IMR-90 (cell line): ENCODE measurements at regions not wholly inside any gene's neighbourhood (a gene's known extent, or its start where the extent isn't known, plus 50 kb on each side); places are given as distances from the start of the nearest gene placed in this dataset.

Experiments
- ATAC-seq: fragments of 200-7000 bp; cut with Tn5 transposase; 2 replicates; pipeline ENCODE4 v1.9.1; 2020; ENCODE audit warnings: low read depth, mild to moderate bottlenecking, moderate library complexity
- BruUV-seq: library from RNA; stranded (reverse); fragments of 400-500 nt; replicated peaks from 2 replicates; lab custom pipeline; 2021; lab: Mats Ljungman, UMichigan
- CTCF ChIA-PET: fragments of 300-600 bp; formaldehyde crosslinking; extraction: SDS; loops from one replicate; lab custom pipeline; 2021; ENCODE audit warnings: antibody characterized with exemption; lab: Yijun Ruan, JAX
- POLR2A ChIA-PET: fragments of 300-600 bp; sonication (Branson Sonifier 250); formaldehyde crosslinking; loops from one replicate; lab custom pipeline; 2022; ENCODE audit warnings: antibody characterized with exemption; ENCODE audit not compliant: unreplicated experiment; lab: Charles Lee
- DNase-seq: peaks from one replicate; pipeline ENCODE4 v3.0.0; 2013
- H2AFZ ChIP-seq: replicated peaks from 2 replicates; pipeline ENCODE3; 2013; ENCODE audit warnings: low read length, mild to moderate bottlenecking; ENCODE audit not compliant: poor library complexity
- H2AK5ac ChIP-seq: 2 replicates; pipeline ENCODE4 v1.6.1; 2013; ENCODE audit warnings: low read depth, low read length, inconsistent platforms
- H2AK9ac ChIP-seq: replicated peaks from 2 replicates; pipeline ENCODE3; 2013; ENCODE audit warnings: mild to moderate bottlenecking, low read depth, low read length, moderate library complexity; ENCODE audit not compliant: poor library complexity
- H2BK120ac ChIP-seq: 2 replicates; pipeline ENCODE4 v1.6.1; 2013; ENCODE audit warnings: low read depth, low read length, inconsistent platforms
- H2BK15ac ChIP-seq: 3 replicates; pipeline ENCODE4 v1.6.1; 2013; ENCODE audit warnings: low read depth, low read length, inconsistent platforms
- H2BK20ac ChIP-seq: 2 replicates; pipeline ENCODE4 v1.6.1; 2013; ENCODE audit warnings: low read depth, mild to moderate bottlenecking, inconsistent platforms, low read length, moderate library complexity
- H2BK5ac ChIP-seq: 2 replicates; pipeline ENCODE4 v1.6.1; 2013; ENCODE audit warnings: mild to moderate bottlenecking, low read depth, low read length, inconsistent platforms; ENCODE audit not compliant: poor library complexity, severe bottlenecking
- H3K14ac ChIP-seq: replicated peaks from 2 replicates; pipeline ENCODE4 v1.6.1; 2013; ENCODE audit warnings: low read depth, low read length, inconsistent platforms
- H3K18ac ChIP-seq: 2 replicates; pipeline ENCODE4 v1.6.1; 2013; ENCODE audit warnings: low read depth, low read length, control low read depth
- H3K23ac ChIP-seq: 2 replicates; pipeline ENCODE4 v1.6.1; 2013; ENCODE audit warnings: low read depth, low read length, inconsistent platforms
- H3K27ac ChIP-seq: 2 replicates; pipeline ENCODE4 v1.5.1; 2013; ENCODE audit warnings: mild to moderate bottlenecking, control low read depth, low read length; ENCODE audit not compliant: insufficient read depth
- H3K27me3 ChIP-seq: 2 replicates; pipeline ENCODE4 v1.6.1; 2013; ENCODE audit warnings: low read length; ENCODE audit not compliant: control insufficient read depth, insufficient read depth
- H3K36me3 ChIP-seq: 2 replicates; pipeline ENCODE4 v1.6.1; 2013; ENCODE audit warnings: low read length, mixed read lengths; ENCODE audit not compliant: control insufficient read depth, insufficient read depth
- H3K4ac ChIP-seq: 2 replicates; pipeline ENCODE4 v1.6.1; 2013; ENCODE audit warnings: low read depth, low read length, inconsistent platforms
- H3K4me1 ChIP-seq: 2 replicates; pipeline ENCODE4 v1.6.1; 2013; ENCODE audit warnings: low read length, mixed read lengths; ENCODE audit not compliant: control insufficient read depth, insufficient read depth
- H3K4me2 ChIP-seq: 2 replicates; pipeline ENCODE4 v1.6.1; 2013; ENCODE audit warnings: low read depth, mild to moderate bottlenecking, control low read depth, low read length, moderate library complexity
- H3K4me3 ChIP-seq: 2 replicates; pipeline ENCODE4 v1.5.1; 2013; ENCODE audit warnings: low read depth, mild to moderate bottlenecking, control low read depth, low read length, moderate library complexity; ENCODE audit not compliant: insufficient read depth
- H3K56ac ChIP-seq: 2 replicates; pipeline ENCODE4 v1.6.1; 2013; ENCODE audit warnings: low read length, inconsistent platforms; ENCODE audit not compliant: insufficient read depth; ENCODE audit errors: extremely low read depth
- H3K79me1 ChIP-seq, 2 experiments: 2 replicates each; pipeline ENCODE4 v1.6.1; 2013; ENCODE audit warnings: low read length in 2 of 2, inconsistent platforms in 1 of 2, low read depth in 1 of 2
- H3K9ac ChIP-seq: 2 replicates; pipeline ENCODE4 v1.6.1; 2013; ENCODE audit warnings: low read depth, low read length, control low read depth
- H3K9me1 ChIP-seq: 2 replicates; pipeline ENCODE4 v1.6.1; 2013; ENCODE audit warnings: low read length, inconsistent platforms; ENCODE audit not compliant: insufficient read depth
- H3K9me3 ChIP-seq: 2 replicates; pipeline ENCODE4 v1.6.1; 2013; ENCODE audit warnings: low read length; ENCODE audit not compliant: control insufficient read depth, insufficient read depth
- H4K20me1 ChIP-seq: 2 replicates; pipeline ENCODE4 v1.6.1; 2013; ENCODE audit warnings: low read length, inconsistent platforms; ENCODE audit not compliant: insufficient read depth
- H4K5ac ChIP-seq: 2 replicates; pipeline ENCODE4 v1.6.1; 2013; ENCODE audit warnings: mild to moderate bottlenecking, low read depth, low read length, control low read depth
- H4K8ac ChIP-seq, 2 experiments: 2 replicates each; pipeline ENCODE4 v1.6.1; 2013; ENCODE audit warnings: low read depth in 2 of 2, low read length in 2 of 2, control low read depth in 1 of 2, inconsistent platforms in 1 of 2
- H4K91ac ChIP-seq: 2 replicates; pipeline ENCODE4 v1.6.1; 2013; ENCODE audit warnings: low read depth, low read length, inconsistent platforms; ENCODE audit not compliant: insufficient read depth
- BHLHE40 ChIP-seq: fragments of 150-350 bp; IDR thresholded peaks from 2 replicates; pipeline ENCODE4 v1.6.1; 2016; ENCODE audit warnings: mild to moderate bottlenecking, low read depth, low read length
- CEBPB ChIP-seq: IDR thresholded peaks from 2 replicates; pipeline ENCODE4 v1.6.1; 2012; ENCODE audit warnings: low read depth, low read length, improper control_type of control experiment
- CHD1 ChIP-seq: IDR thresholded peaks from 2 replicates; pipeline ENCODE4 v1.6.1; 2012; ENCODE audit warnings: low read depth, low read length, improper control_type of control experiment
- FOS ChIP-seq: fragments of 150-350 bp; IDR thresholded peaks from 2 replicates; pipeline ENCODE4 v1.6.1; 2016; ENCODE audit warnings: low read depth, low read length
- MAFK ChIP-seq: IDR thresholded peaks from 2 replicates; pipeline ENCODE4 v1.6.1; 2012; ENCODE audit warnings: low read depth, low read length, improper control_type of control experiment
- MXI1 ChIP-seq: IDR thresholded peaks from 2 replicates; pipeline ENCODE4 v1.6.1; 2012; ENCODE audit warnings: low read depth, mild to moderate bottlenecking, low read length, moderate library complexity, borderline replicate concordance
- NFE2L2 ChIP-seq: fragments of 150-350 bp; IDR thresholded peaks from 2 replicates; pipeline ENCODE4 v1.6.1; 2016; ENCODE audit warnings: low read depth, mild to moderate bottlenecking, low read length
- POLR2A ChIP-seq: IDR thresholded peaks from 2 replicates; pipeline ENCODE4 v1.6.1; 2012; ENCODE audit warnings: mild to moderate bottlenecking, low read depth, low read length
- RAD21 ChIP-seq: IDR thresholded peaks from 2 replicates; pipeline ENCODE4 v1.6.1; 2012; ENCODE audit warnings: low read length, improper control_type of control experiment
- RCOR1 ChIP-seq: IDR thresholded peaks from 2 replicates; pipeline ENCODE4 v1.6.1; 2012; ENCODE audit warnings: mild to moderate bottlenecking, low read length, improper control_type of control experiment; ENCODE audit not compliant: insufficient replicate concordance
- SMC3 ChIP-seq: fragments of 150-350 bp; IDR thresholded peaks from 2 replicates; pipeline ENCODE4 v1.6.1; 2016; ENCODE audit warnings: low read depth, mild to moderate bottlenecking, antibody characterized with exemption, low read length, moderate library complexity
- WGBS, 2 experiments: methylation state at CpG; one replicate each; pipeline versions ENCODE4 v1.1.5 to v1.1.7; 2013; ENCODE audit warnings: missing lambda C conversion rate in 2 of 2; ENCODE audit not compliant: insufficient read length in 1 of 2; ENCODE audit errors: extremely low coverage in 2 of 2; 5-methylcytosine and 5-hydroxymethylcytosine counted together
- dilution Hi-C: fragments of 300-500 bp; cut with HindIII; formaldehyde crosslinking; loops from one replicate; pipeline ENCODE4 v1.14.3; 2018; ENCODE audit warnings: low sequenced_read_pairs; ENCODE audit not compliant: unreplicated experiment
- in situ Hi-C: fragments of 300-500 bp; cut with MboI; formaldehyde crosslinking; loops from 3 replicates; pipeline ENCODE4 v1.14.3; 2019; ENCODE audit warnings: low sequenced_read_pairs, inconsistent platforms, mixed read lengths
- intact Hi-C: fragments of 100-400 bp; cut with micrococcal nuclease; formaldehyde crosslinking; loops from 2 replicates; pipeline ENCODE4 v1.10.0; 2022
- TF ChIP-seq, protein P1 (sequence below): fragments of 150-350 bp; IDR thresholded peaks from 2 replicates; pipeline ENCODE4 v1.6.1; 2017; ENCODE audit warnings: mild to moderate bottlenecking, antibody characterized with exemption, low read length, low read depth
- TF ChIP-seq, protein P2 (sequence below): conservative IDR thresholded peaks from 2 replicates; pipeline ENCODE4 v1.5.1; 2012; ENCODE audit warnings: mild to moderate bottlenecking, low read depth, low read length, improper control_type of control experiment
- TF ChIP-seq, protein P3 (sequence below): fragments of 150-350 bp; IDR thresholded peaks from 2 replicates; pipeline ENCODE4 v1.6.1; 2016; ENCODE audit warnings: low read depth, mild to moderate bottlenecking, low read length, moderate library complexity, borderline replicate concordance

DNA sequence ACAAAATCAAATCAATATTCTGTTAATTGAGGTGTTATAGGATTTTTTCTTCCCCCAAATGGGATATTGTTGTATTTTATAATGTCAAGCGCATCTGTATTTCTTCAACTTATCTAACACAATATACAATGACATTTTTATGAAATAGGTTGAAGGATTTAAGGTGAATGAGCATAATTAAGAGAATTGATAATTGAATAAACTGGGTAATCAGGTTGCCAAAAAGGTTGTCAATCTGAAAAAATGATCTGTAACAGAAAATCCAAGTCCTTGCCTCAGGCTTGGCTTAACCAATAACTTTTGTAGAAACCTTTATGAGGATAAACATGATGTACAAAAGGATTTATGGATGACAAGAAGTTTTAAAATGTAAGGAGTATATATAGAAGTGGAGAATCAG lies 1101.7 kb upstream of the EYS start:
- Histone ChIP-seq H2BK5ac (no peak overlapping the region), H3K4me1 (no peaks in the 10 kb centered on the region), H3K36me3 (no peaks in the 10 kb centered on the region), H3K9ac (no peak overlapping the region), H3K14ac (no peak overlapping the region), H3K79me1 (no peaks in the 10 kb centered on the region), H4K91ac (no peak overlapping the region), H3K9me1 (no peaks in the 10 kb centered on the region), H3K27me3 (no peaks in the 10 kb centered on the region), H4K20me1 (no peaks in the 10 kb centered on the region), H3K4ac (no peak overlapping the region), H2AK9ac (no peak overlapping the region), H2BK15ac (no peak overlapping the region), H4K5ac (no peak overlapping the region), H2AFZ (no peak overlapping the region), H4K8ac (no peak overlapping the region), H2BK120ac (no peak overlapping the region), H3K4me3 (no peak overlapping the region), H3K18ac (no peak overlapping the region), H3K27ac (no peak overlapping the region), H2AK5ac (no peak overlapping the region), H3K23ac (no peak overlapping the region), H2BK20ac (no peak overlapping the region), H3K4me2 (no peak overlapping the region), H3K9me3 (no peaks in the 10 kb centered on the region; the same call in 1 of the 2 replicates), H3K56ac (no peak overlapping the region)
- intact Hi-C loops, result no loop called here
- DNase-seq (no peak), ATAC-seq (no peak)
- in situ Hi-C loops, result no loop called here
- ChIA-PET POLR2A (no interaction called here), CTCF (no interaction called here)
- no CpG with 5 or more reads among the region's 1 CpG for WGBS, 2 experiments
- TF ChIP-seq POLR2A (no peak), FOS (no peak), SMC3 (no peak), RAD21 (no peak), NFE2L2 (no peak), RCOR1 (no peak), CEBPB (no peak), MAFK (no peak), CHD1 (no peak), BHLHE40 (no peak), MXI1 (no peak)
- TF ChIP-seq, protein P1, sequence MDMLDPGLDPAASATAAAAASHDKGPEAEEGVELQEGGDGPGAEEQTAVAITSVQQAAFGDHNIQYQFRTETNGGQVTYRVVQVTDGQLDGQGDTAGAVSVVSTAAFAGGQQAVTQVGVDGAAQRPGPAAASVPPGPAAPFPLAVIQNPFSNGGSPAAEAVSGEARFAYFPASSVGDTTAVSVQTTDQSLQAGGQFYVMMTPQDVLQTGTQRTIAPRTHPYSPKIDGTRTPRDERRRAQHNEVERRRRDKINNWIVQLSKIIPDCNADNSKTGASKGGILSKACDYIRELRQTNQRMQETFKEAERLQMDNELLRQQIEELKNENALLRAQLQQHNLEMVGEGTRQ, result no peak
- TF ChIP-seq, protein P2, sequence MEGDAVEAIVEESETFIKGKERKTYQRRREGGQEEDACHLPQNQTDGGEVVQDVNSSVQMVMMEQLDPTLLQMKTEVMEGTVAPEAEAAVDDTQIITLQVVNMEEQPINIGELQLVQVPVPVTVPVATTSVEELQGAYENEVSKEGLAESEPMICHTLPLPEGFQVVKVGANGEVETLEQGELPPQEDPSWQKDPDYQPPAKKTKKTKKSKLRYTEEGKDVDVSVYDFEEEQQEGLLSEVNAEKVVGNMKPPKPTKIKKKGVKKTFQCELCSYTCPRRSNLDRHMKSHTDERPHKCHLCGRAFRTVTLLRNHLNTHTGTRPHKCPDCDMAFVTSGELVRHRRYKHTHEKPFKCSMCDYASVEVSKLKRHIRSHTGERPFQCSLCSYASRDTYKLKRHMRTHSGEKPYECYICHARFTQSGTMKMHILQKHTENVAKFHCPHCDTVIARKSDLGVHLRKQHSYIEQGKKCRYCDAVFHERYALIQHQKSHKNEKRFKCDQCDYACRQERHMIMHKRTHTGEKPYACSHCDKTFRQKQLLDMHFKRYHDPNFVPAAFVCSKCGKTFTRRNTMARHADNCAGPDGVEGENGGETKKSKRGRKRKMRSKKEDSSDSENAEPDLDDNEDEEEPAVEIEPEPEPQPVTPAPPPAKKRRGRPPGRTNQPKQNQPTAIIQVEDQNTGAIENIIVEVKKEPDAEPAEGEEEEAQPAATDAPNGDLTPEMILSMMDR, result no peak
- TF ChIP-seq, protein P3, sequence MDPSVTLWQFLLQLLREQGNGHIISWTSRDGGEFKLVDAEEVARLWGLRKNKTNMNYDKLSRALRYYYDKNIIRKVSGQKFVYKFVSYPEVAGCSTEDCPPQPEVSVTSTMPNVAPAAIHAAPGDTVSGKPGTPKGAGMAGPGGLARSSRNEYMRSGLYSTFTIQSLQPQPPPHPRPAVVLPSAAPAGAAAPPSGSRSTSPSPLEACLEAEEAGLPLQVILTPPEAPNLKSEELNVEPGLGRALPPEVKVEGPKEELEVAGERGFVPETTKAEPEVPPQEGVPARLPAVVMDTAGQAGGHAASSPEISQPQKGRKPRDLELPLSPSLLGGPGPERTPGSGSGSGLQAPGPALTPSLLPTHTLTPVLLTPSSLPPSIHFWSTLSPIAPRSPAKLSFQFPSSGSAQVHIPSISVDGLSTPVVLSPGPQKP, result no peak
- BruUV-seq, result no TSS peak
- dilution Hi-C loops, result no loop called here
